Kidney (tissue), 13 donors: ENCODE measurements at regions not wholly inside any gene's neighbourhood (a gene's known extent, or its start where the extent isn't known, plus 50 kb on each side); places are given as distances from the start of the nearest gene placed in this dataset.

Experiments used
- DNase-seq, 5 donors: peaks; one replicate each; pipeline ENCODE4 v3.0.0-alpha.2; 2013 to 2020
- FAIRE-seq: peaks from 2 replicates; lab custom pipeline; 2012; peaks lifted over from hg19 to GRCh38; lab: Jason Lieb, UNC
- H3K27ac ChIP-seq, 2 donors: one replicate each; pipeline ENCODE4 v1.7.0; 2013; ENCODE audit warnings: low read depth in 2 of 2, low read length in 2 of 2, inconsistent platforms in 1 of 2
- H3K27me3 ChIP-seq: one replicate; pipeline ENCODE4 v1.7.1; 2013; ENCODE audit warnings: low read length, inconsistent platforms; ENCODE audit not compliant: control insufficient read depth, insufficient read depth
- H3K36me3 ChIP-seq, 3 donors: one replicate each; pipeline versions ENCODE4 v1.7.0 to v1.7.1; 2013; ENCODE audit warnings: low read length in 3 of 3, control low read depth in 1 of 3, inconsistent platforms in 1 of 3; ENCODE audit not compliant: insufficient read depth in 3 of 3, control insufficient read depth in 2 of 3
- H3K4me1 ChIP-seq, 3 donors: one replicate each; pipeline versions ENCODE4 v1.7.0 to v1.7.1; 2013; ENCODE audit warnings: low read length in 3 of 3, inconsistent platforms in 1 of 3, low read depth in 1 of 3; ENCODE audit not compliant: control insufficient read depth in 2 of 3, insufficient read depth in 2 of 3
- H3K4me3 ChIP-seq, 3 donors: one replicate each; pipeline versions ENCODE4 v1.7.0 to v1.8.1; 2013; ENCODE audit warnings: low read length in 3 of 3, control low read depth in 1 of 3, inconsistent platforms in 1 of 3
- H3K9ac ChIP-seq, 3 donors: one replicate each; pipeline versions ENCODE4 v1.7.0 to v1.7.1; 2013; ENCODE audit warnings: low read length in 3 of 3, control low read depth in 1 of 3, inconsistent platforms in 1 of 3
- H3K9me3 ChIP-seq, 3 donors: one replicate each; pipeline versions ENCODE4 v1.7.0 to v1.7.1; 2013; ENCODE audit warnings: low read length in 3 of 3, control low read depth in 1 of 3, inconsistent platforms in 1 of 3; ENCODE audit not compliant: control insufficient read depth in 2 of 3, insufficient read depth in 1 of 3
- CTCF ChIP-seq: IDR thresholded peaks from 3 replicates; pipeline ENCODE4 v1.5.1; 2012; ENCODE audit warnings: mild to moderate bottlenecking, moderate library complexity, borderline replicate concordance; ENCODE audit not compliant: insufficient read depth; ENCODE audit errors: extremely low read depth
- intact Hi-C: fragments of 100-400 bp; cut with DNase I; formaldehyde crosslinking; loops from one replicate; pipeline ENCODE4 v1.11.1; 2022
- donor health status: control.
- donor health status: control.
- donor health status: control.
- donor health status: control.
- donor health status: control.
- donor health status: DM: yes; HTN: yes; CAD: no.
- donor health status: Normal renal cell carcinoma (clear cell type).

- Histone ChIP-seq H3K4me1 (no peaks in the 10 kb centered on the region), H3K9me3 (no peaks in the 10 kb centered on the region), H3K36me3 (no peaks in the 10 kb centered on the region), H3K27me3 (no peaks in the 10 kb centered on the region), H3K4me3 (no peak overlapping the region), H3K27ac (no peak overlapping the region), H3K9ac (no peak overlapping the region)
- TF ChIP-seq CTCF, result no peak
- FAIRE-seq, result no peak
- intact Hi-C loops, result no loop called here
- peak in 1 of 5 donors; percentile 22 for DNase-seq
Measured at GRCh38 chr22:48475661-48476345, 1351.9 kb downstream of the BRD1 start.

- no peaks in the 10 kb centered on the region for H3K9me3 ChIP-seq
- H3K4me3 ChIP-seq, result no peak overlapping the region
- peak in 1 of 5 donors; percentile 59 for DNase-seq
- intact Hi-C loops, result no loop called here
- no peaks in the 10 kb centered on the region for H3K4me1 ChIP-seq
- FAIRE-seq, result no peak
- no peak overlapping the region for H3K27ac ChIP-seq
- no peak for TF ChIP-seq CTCF
- H3K27me3 ChIP-seq, result no peaks in the 10 kb centered on the region
- no peak overlapping the region for H3K9ac ChIP-seq
- no peaks in the 10 kb centered on the region for H3K36me3 ChIP-seq
Measured at GRCh38 chr22:48474881-48475280, 1352.8 kb downstream of the BRD1 start.

GRCh38 chr22:48473202-48473601 is 1354.5 kb downstream of the BRD1 start:
- Histone ChIP-seq H3K9ac (no peak overlapping the region), H3K36me3 (no peaks in the 10 kb centered on the region), H3K4me3 (no peak overlapping the region), H3K27ac (no peak overlapping the region), H3K27me3 (no peaks in the 10 kb centered on the region), H3K4me1 (no peaks in the 10 kb centered on the region), H3K9me3 (no peaks in the 10 kb centered on the region)
- TF ChIP-seq CTCF, result no peak
- FAIRE-seq (no peak), DNase-seq (no peak)
- intact Hi-C loops, result no loop called here

- no peak overlapping the region for H3K27ac ChIP-seq
- no peak for TF ChIP-seq CTCF
- H3K4me3 ChIP-seq, result no peak overlapping the region
- intact Hi-C loops, result no loop called here
- no peaks in the 10 kb centered on the region for H3K4me1 ChIP-seq
- H3K36me3 ChIP-seq, result no peaks in the 10 kb centered on the region
- no peak for FAIRE-seq
- H3K9me3 ChIP-seq, result no peaks in the 10 kb centered on the region
- DNase-seq, result no peak
- no peak overlapping the region for H3K9ac ChIP-seq
- no peaks in the 10 kb centered on the region for H3K27me3 ChIP-seq
Measured at GRCh38 chr22:48464246-48464645, 1363.4 kb downstream of the BRD1 start.
